ENCODE measurements at regions not wholly inside any gene's neighbourhood (a gene's known extent, or its start where the extent isn't known, plus 50 kb on each side); places are given as distances from the start of the nearest gene placed in this dataset.

DNA sequence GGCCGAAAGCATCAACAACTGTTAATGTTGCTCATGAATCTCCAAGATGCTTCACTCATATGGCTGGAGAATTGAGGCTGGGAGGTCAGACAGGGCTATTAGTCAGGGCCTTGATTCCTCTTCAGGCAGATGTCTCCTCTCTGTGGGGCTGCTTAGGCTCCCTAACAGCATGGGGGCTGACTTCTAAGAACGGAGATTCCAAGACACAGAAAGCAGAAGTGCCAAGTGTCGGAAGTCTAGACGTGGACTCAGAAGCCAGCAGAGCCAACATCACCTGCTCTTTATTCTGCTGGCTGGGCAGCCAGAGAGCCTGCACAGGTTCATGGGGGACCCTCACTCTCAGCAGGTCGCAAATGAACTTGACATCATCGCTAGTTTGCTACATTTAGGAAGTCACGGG, 279.8 kb downstream of the CDH26 start:
- TF ChIP-seq, protein P1, sequence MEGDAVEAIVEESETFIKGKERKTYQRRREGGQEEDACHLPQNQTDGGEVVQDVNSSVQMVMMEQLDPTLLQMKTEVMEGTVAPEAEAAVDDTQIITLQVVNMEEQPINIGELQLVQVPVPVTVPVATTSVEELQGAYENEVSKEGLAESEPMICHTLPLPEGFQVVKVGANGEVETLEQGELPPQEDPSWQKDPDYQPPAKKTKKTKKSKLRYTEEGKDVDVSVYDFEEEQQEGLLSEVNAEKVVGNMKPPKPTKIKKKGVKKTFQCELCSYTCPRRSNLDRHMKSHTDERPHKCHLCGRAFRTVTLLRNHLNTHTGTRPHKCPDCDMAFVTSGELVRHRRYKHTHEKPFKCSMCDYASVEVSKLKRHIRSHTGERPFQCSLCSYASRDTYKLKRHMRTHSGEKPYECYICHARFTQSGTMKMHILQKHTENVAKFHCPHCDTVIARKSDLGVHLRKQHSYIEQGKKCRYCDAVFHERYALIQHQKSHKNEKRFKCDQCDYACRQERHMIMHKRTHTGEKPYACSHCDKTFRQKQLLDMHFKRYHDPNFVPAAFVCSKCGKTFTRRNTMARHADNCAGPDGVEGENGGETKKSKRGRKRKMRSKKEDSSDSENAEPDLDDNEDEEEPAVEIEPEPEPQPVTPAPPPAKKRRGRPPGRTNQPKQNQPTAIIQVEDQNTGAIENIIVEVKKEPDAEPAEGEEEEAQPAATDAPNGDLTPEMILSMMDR (conservative IDR thresholded peaks at IDR 0.05; ENCODE audit: low read depth, low read length) = no peak
- TF ChIP-seq EZH2 (IDR thresholded peaks at IDR 0.05; ENCODE audit: low read length, unreplicated experiment) = no peak
